Tongue (tissue), 1 donor: ENCODE measurements at regions not wholly inside any gene's neighbourhood (a gene's known extent, or its start where the extent isn't known, plus 50 kb on each side); places are given as distances from the start of the nearest gene placed in this dataset.
"Not testable (repeated sequence)": the region's sequence is repeated elsewhere in the genome, so short reads cannot be mapped to it uniquely, and the experiment has no call there.

Experiments used
- DNase-seq: peaks from one replicate; pipeline ENCODE4 v3.0.0-alpha.2; 2015

- DNase-seq = no peak
Measured at GRCh38 chr20:58040447-58041290, 187.8 kb downstream of the ANKRD60 start.

- no peak for DNase-seq
Measured at GRCh38 chr20:58039274-58040092, 189.0 kb downstream of the ANKRD60 start.

- no peak for DNase-seq
Measured at GRCh38 chr20:58038123-58038654, 190.3 kb downstream of the ANKRD60 start.

GRCh38 chr20:58037631-58038030 is 190.8 kb downstream of the ANKRD60 start:
- DNase-seq = no peak

- no peak for DNase-seq
Measured at GRCh38 chr20:58033026-58033536, 195.4 kb downstream of the ANKRD60 start.

- no peak for DNase-seq
Measured at GRCh38 chr20:58032599-58032998, 195.9 kb downstream of the ANKRD60 start.

- DNase-seq = not testable (repeated sequence)
Measured at GRCh38 chr20:58031350-58031749, 197.1 kb downstream of the ANKRD60 start.

- DNase-seq = no peak
Measured at GRCh38 chr20:58028123-58028522, 200.3 kb downstream of the ANKRD60 start.

GRCh38 chr20:58026361-58026760 is 202.1 kb downstream of the ANKRD60 start:
- no peak for DNase-seq

- DNase-seq = no peak
Measured at GRCh38 chr20:58025233-58025632, 203.2 kb downstream of the ANKRD60 start.

GRCh38 chr20:58024241-58024721 is 204.2 kb downstream of the ANKRD60 start:
- DNase-seq = peak; percentile 41

GRCh38 chr20:58023781-58024180 is 204.7 kb downstream of the ANKRD60 start:
- DNase-seq = no peak

- DNase-seq = no peak
Measured at GRCh38 chr20:58023346-58023745, 205.1 kb downstream of the ANKRD60 start.

- no peak for DNase-seq
Measured at GRCh38 chr20:58022711-58023110, 205.7 kb downstream of the ANKRD60 start.

- DNase-seq = no peak
Measured at GRCh38 chr20:58021481-58021880, 207.0 kb downstream of the ANKRD60 start.

- no peak for DNase-seq
Measured at GRCh38 chr20:58020656-58021454, 207.6 kb downstream of the ANKRD60 start.

GRCh38 chr20:58019850-58020625 is 208.4 kb downstream of the ANKRD60 start:
- DNase-seq = no peak

- no peak for DNase-seq
Measured at GRCh38 chr20:58019027-58019849, 209.2 kb downstream of the ANKRD60 start.

GRCh38 chr20:58018590-58018989 is 209.9 kb downstream of the ANKRD60 start:
- DNase-seq = no peak

- no peak for DNase-seq
Measured at GRCh38 chr20:58017970-58018530, 210.4 kb downstream of the ANKRD60 start.
